AG08396 (cell line): ENCODE measurements at regions not wholly inside any gene's neighbourhood (a gene's known extent, or its start where the extent isn't known, plus 50 kb on each side); places are given as distances from the start of the nearest gene placed in this dataset.
"Not testable (repeated sequence)": the region's sequence is repeated elsewhere in the genome, so short reads cannot be mapped to it uniquely, and the experiment has no call there.

Source experiments
- DNase-seq: peaks from one replicate; pipeline ENCODE4 v3.0.0; 2012; ENCODE audit warnings: low spot score, mixed read lengths

DNA sequence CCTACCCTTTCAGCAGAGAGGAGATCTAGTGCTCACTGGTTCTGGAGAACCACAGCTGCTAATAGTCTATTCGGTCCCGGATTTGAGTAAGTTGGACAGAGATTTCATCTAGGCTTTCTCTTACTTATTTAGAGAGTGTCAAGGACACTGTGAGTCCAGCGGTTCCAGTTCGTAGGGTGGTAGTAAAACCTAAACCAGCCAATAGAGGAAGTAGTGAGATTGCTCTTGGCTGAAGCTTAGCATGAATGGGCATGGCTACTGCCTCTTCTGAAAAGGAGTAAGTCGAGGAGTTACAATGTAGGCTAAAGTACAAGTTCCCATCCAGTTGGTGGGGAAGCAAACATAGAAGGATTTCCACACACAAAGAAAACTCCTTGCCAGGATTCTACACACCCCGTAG is 109.6 kb upstream of the MOCS2 start:
- DNase-seq = no peak

DNA sequence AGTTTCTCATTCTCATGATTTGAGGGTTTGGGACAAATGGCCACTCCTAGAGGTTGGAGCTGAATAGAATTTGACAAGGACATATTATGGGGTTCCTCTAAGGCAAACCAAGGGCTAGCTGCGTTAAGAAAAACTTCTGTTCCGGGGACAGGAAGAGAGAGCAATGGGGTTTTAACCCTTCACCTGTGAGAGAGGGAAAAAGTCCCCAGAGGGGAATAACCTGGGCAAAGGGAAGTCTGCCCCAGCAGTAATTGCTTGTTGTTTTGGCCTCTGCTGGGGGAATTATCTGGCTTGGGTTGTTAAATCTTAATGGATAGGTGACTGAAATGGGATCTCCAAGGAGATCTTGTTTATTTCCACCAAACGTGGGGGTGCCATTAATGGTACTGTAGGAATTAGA is 110.1 kb upstream of the MOCS2 start:
- DNase-seq = no peak

DNA sequence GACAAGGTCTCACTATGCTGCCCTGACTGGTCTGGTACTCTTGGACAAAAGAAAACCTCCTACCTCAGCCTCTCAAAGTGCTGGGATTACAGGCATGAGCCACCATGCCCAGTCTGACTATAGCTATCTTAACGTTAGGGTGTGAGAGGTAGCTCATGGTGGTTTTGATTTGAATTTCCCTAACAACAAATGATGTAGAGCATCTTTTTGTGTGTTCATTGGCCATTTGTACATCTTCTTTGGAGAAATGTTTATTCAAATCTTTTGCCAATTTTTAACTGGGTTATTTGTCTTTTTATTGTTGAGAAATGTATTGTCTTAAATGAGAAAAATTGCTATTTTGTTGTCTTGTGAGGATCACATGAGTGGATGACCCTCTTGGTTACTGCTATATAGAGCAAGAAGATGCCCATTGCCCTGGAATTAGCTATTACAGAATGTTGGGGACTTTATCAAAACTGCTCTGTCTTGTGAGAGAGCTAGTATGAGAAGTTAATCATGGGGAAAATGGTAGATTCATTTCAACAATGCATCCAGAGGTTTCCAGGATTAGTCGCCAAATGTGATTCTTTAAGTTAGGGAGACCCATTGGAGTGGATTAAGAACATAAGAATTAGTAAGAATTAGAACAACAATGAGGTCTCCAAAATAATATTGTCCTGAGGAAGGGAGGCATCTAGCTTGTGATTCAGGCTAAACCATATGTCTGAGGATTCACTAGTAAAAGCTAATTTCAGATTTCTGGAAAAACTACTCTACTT is 124.3 kb upstream of the MOCS2 start:
- no peak for DNase-seq

DNA sequence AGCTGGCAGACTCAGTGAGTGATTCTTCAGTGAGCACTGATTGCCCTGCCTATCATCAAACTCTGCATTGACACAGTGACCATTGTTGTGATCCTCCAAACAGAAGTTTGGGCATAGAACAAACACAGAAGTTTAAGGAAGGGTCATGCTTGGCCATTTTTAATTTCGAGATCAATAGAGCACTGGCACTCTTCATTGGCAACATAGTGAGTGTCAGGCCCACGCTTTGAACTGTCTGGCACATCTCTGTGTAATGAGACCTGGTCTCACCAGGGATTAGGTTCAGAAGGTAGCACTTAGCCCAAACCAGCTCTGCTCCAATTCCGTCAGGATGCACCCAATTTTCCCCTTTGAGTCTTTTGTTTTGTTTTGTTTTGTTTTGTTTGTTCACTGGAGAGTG is 127.1 kb upstream of the MOCS2 start:
- DNase-seq = no peak

DNA sequence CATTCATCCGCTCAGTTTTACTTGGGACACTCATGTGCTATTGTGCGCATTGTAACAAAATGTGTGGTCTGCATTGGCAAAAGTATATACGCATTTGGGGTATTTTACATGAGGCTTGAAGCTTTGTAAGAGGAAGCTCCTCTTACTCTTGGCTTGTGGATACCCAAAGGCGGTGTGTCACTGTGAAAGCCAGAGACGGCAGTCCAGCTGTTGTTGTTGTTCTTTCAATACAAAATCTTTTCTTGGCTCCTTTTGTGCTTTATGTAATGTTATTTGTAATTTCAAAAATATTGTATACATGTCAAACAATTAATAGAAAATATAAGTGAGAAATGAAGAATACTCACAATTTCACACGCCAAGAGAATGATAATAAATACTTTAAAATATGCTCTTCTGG is 128.3 kb upstream of the MOCS2 start:
- DNase-seq = no peak

DNA sequence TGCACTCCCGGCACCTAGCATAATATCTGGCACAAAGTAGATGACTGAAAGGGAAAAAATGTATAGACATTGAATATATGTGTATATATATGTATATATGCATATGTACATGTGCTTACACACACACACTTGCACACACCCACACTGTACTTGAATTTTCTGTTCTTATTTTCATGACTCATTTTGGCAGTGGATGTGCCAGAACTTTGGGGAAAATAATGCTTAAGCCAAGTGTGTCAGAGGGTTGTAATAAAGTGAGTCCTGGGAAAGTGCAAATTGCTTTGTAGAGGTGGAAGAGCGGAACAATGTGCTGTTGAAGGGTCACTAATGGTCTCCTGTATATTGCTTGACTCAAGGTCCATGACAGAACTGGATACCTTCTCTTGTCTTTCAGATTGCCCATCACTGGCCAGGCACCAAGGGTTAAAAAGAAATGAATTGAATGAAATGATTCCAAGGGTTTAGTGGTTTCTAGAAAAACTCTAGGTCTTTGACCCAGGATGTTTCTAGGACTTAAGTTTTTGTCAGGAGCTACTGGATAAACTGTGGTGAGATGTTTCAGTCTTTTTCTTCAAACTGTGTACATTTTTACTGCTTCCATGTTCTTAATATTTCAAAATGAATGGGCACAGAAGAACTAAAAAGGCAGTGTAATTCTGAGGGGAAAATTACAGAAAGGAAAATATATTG is 129.9 kb upstream of the MOCS2 start:
- DNase-seq = no peak

DNA sequence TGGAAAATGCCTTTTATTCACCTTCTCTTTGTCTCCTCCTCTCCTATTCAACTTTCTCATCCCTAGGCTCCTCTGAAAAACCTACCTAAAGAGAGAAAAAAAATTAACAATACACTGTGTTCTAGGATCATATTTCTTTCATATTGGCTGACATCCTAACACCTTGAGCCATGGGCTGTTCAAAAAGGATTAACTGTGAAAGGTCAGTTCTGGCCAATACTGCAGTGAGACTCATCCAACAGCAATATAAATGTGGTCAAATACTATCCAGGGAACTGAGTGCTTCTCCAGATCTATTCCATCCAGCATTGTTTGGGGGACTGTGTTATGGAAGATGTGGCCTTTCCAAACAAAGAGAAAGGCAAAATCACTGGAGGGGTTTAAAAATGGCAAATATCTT is 131.1 kb upstream of the MOCS2 start:
- no peak for DNase-seq

DNA sequence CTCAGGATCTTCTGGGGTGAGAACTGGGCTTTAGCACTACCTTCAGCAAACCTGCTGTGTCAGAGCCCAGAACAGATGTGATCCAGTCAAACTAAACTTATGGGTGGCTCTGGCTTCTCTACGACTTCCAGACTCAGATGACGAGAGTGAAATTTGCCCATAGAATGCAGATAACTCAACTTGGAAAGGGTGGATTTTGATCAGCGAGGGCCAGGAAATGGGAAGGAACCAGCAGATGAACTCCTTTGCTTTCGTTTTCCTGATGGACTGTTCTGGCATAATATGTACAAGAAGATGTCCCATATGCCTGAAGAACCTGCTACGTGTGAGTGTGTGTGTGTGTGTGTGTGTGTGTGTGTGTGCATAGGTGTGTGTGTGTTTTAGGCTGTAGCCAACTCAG is 132.0 kb upstream of the MOCS2 start:
- DNase-seq = no peak

DNA sequence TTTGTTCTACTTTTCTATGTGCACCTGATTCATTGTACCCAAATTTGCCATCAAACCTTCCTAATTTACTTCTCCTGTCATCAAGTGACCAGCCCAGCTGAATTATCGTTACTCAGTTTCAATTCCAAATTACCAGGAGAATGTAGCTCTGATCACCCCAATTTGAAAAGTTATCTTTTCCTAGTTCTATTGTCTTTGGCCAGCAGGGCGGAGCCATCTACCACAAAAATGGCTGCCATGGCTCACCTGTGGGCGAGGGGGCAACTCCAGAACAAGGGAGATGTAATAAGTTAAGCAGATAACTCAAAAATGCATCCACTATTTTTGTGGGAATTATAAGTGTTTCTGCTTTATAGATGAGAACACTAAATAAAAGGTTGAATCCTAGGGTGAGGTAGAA is 133.8 kb upstream of the MOCS2 start:
- DNase-seq = no peak

DNA sequence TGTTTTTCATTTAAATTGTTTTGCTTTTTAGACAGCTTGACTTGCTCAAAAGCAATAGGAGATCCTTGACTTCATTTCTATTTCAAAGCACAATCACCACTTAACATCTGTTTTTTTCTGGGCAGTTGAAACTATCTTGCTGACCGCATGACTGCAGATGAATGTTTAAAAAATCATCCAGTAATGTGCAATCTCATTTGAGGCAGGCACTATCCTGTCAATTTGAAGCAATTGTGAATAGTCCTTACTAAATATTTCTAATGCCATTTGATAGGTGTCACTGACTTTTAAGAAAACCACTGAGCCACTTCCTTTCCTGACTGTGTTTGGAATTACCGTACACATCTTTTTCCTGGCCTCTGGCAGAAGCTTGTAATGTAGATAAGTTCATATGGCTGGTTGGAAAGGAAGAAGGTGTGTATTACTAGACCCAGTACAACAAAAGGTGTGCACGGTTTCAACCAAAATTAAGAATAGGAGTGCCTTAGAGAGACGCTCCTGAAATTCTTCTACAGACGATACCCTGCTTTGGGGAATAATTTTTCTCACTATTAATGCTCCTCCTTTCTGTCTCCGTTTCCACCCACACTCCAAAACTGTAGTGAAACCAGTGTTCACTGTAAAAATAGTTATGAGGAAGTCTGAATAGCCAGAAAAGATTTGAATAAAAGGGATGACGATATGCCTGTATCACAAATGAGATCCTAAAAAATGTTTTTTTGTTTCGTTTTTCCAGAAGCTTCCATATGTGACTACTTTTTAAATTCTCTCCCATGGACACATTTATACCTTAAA is 136.7 kb upstream of the MOCS2 start:
- DNase-seq = peak; percentile 62

DNA sequence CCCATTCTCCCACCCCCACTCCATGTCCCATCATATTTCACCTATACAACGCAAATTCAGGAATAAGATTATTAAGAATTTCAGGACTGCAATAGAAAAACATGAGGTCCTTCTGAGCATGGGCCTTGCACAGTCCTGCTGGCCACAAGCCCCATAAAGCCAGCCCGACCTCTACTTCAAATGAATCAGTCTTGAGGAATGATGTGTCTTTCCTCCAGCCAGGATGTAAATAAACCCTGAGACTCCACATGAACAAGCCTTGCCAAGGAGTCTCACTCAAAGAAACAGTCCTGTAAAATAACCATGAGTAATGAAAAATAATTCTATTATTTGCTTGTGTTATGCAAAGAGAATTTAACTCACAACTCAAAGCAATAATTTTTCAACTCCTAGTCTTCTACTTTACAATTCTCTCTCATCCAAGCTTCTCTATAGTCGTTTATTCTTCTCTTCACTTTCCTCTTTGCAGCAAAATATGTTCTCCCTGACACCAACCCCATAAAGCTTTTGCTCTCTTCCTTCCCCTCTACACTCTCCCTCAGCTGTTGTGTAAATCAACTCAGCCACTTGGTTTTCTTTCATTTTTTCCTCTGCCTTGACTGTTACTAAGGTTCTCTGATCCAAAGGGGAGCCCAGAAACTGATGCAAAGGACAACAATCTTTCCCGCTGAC is 140.1 kb upstream of the MOCS2 start:
- peak; percentile 79 for DNase-seq

DNA sequence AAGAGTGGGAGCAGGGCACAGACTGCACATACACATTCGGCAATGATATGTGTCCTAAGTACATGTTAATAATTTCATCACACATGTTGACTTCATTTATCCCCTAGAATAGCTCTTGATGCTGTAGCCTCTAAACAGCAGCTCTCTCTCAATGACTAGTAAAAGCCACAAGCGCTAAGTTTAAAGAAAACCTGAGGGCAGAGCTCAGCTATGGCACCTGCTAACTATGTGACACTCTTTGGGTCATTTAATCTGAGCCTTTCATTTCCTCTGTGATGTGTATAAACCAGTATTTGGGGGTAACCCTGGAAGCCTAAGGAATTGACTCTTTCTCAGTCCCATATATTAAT is 140.6 kb upstream of the MOCS2 start:
- no peak for DNase-seq

DNA sequence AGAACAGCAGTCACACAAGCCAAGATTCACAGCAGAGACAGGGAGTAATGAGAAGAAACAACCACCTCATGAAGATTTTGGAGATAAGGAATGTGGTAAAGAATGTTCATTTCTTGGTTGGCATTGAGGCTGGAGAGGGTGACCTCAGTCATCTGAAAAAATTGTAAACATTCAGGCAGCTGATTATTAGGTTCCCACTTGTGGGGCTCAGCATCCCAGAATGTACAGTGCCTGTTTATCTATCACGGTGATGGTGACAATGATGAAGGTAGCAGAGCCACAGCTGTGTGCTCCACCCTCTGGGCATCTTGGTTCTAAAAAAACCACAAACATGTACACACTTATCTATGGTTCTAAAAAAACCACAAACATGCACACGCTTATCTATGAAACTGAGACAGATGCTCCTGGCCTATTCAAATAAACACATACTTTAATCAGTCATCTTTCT is 143.9 kb upstream of the MOCS2 start:
- DNase-seq = peak; percentile 24

DNA sequence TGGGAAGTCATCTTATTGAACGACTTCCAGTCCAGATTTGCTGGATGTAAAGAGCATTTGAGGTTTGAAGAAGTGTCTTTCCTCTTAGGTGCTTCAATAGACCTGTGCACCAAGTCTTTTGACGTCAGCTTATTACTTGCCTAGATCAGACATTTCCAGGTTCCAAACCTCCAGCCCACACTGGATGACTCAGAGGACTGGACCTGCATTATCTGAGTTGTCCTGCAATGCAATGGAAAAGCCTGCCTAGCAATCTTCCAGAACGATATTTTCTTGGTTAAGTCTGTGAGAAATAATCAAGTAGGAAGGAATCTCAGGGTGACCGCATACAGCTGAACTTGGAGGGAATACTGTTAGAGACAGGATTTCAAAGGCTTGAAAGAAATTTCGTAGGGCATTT is 147.2 kb upstream of the MOCS2 start:
- DNase-seq = no peak

DNA sequence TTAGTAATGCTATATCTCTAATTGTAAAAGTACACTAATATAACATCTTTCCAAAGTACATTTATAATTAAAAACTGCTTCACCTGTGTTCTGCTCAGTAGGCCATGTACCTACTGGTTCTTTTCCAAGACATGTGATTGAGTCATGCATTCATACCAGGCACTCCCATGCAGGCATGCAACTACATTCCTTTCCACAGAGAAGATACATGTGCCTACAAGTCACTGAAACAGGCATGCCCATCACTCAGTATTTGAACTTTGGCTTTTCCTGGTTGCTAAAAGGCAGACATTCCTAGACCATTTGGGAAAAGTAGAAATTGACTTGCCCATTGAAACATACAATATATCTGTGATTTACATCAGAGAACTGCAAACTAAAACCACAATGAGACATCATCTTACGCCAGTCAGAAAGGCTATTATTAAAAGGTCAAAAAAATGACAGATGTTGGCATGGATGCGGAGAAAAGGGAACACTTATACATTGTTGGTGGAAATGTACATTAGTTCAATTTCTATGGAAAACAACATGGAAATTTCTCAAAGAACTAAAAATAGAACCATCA is 148.3 kb upstream of the MOCS2 start:
- DNase-seq = no peak

DNA sequence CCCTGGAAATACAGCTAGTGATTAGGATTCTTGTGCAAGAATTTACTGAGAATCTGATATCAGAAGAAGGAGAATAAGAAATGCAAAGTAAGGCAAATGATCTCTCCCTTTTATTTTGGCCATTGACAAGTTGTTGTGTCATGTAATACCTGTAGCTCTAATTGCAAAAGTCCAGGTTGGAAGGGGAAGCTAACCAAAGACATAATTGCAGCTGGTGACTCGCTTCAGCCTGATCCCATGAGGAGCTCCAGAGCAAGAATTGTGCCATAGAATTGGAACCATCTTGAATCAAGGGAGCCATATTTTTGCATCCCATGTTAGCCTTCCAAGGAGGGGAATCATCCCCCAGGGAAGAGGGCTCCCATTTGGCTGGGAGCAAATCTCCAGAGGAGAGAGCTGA is 149.6 kb upstream of the MOCS2 start:
- no peak for DNase-seq

DNA sequence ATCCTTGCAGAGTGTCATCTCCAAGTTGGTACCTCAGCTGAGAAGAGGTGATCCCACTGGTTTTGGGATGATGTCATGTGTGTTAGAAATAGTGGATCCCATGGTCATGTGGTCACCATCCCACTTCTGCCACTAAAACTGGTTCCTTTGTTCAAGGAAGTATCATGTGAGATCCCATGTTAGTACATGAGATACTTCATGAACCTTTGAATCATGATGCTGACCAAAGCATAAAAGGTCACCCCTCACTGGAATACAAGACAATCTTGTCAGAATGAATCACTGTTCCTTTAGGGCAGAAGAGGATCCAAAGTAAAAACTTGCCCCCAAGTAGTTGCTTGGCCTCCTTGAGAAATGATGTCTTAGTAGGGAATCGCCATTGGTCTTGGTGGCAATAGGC is 150.9 kb upstream of the MOCS2 start:
- DNase-seq = no peak

DNA sequence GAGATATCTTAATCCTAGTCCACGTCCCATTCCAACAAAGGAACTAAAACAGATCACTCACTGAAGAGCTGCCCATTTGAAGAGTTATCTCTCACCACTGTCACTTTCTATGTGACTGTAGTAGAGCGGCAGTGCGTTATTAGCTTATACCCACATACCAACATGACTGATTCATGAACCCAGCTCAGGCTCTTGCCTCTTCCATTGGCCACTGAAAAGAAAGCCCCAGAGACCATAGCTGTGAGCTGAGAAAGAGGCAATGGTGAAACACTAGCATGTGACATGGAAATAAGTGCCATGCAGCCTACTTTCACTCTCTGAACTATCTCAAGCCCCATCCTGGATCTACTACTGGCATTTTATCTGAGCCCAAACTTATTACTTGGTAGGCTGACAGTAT is 151.7 kb upstream of the MOCS2 start:
- DNase-seq = no peak

DNA sequence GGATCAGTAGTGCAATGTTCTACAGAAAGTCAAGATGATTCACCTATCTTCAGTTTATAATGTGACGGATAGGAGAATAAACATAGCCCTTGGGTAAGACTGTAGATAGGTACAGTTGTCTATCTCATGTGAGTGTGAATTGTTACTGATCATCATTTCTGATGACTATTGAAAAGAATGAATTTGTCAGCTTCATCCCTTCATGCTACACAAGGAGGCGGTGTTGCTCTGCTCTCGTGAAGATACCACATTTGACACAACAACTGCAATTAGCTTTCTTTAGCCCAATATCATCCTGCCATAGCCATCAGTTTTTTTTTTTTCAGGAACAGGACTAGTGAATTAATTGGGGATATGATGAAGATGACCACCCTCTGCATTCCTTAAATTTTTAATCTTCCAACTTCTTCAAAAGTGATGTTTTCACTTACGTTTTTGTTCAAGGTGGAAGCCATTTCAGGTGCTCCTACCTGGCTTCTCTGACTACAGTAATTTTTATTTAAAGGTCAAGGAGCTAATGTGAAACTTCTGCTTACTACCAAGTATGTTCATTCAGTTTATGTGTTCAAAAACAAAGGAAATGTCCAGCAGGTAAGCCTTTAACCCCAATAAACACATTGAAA is 152.9 kb upstream of the MOCS2 start:
- DNase-seq = peak; percentile 39

DNA sequence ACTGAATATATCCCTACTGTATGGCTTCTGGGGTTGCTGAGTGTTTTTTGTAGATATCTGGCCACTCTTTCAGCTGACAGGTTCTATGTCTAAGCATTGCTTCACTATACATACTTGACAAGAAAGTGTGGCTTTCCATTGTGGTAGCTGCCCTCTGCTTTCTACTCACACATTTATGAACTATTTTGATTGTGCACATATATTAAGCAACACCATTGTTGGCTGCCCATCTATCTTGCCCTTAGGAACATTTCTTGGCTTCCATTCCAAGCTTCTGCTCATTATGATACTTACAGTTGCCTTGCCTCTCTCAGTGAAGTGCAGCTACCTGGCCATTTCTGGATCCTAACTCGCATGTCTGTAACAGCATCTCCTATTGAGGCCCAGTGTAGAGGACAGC is 153.6 kb upstream of the MOCS2 start:
- DNase-seq = no peak

DNA sequence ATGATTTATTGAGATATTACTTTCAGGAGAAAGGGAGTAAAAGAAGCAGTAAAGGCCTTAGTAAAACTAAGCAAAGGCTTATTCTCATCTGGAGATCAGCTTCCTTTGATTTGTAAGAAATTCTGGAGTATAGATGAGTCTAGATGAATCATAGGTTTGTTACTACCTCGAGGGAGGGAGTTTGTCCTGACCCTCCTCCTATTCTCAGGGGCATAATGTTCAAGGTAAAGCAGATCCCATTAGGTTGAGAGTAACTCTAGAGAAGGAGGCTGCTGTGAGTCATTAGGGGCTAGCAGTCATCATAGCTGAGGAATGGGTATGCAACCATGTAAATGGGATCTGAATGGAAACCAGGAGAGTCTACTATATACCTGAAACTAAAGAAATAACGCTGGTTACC is 155.5 kb upstream of the MOCS2 start:
- no peak for DNase-seq

DNA sequence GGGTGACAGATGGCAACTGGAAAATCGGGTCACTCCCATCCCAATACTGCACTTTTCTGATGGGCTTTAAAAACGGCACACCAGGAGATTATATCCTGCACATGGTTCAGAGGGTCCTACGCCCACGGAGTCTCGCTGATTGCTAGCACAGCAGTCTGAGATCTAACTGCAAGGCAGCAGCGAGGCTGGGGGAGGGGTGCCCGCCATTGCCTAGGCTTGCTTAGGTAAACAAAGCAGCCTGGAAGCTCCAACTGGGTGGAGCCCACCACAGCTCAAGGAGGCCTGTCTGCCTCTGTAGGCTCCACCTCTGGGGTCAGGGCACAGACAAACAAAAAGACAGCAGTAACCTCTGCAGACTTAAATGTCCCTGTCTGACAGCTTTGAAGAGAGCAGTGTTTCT is 158.7 kb upstream of the MOCS2 start:
- DNase-seq = not testable (repeated sequence)
